HG02870 (cell line): ENCODE measurements at regions not wholly inside any gene's neighbourhood (a gene's known extent, or its start where the extent isn't known, plus 50 kb on each side); places are given as distances from the start of the nearest gene placed in this dataset.

Experiments
- ATAC-seq: cut with Tn5 transposase; IDR thresholded peaks from one replicate; pipeline ENCODE4 v1.9.1; 2021; ENCODE audit warnings: mild to moderate bottlenecking, moderate library complexity; ENCODE audit not compliant: unreplicated experiment

DNA sequence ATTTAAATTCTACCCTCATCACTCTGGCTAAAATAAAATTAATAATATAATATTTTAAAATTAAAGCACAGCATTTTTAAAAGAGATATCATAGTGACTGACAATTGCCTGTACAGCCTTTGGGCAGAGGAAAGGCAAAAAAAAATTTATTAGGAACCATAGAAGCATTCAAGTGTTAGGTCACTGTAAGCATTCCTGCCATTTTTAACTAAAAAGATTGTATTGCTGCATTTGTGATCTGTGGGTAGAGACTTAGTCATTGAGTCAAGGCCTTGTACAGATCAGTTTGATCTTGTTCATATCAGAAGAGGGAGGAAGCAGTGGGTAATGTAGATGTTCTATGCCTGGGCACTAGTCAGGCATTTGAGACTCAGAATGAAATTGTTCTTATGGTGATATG lies 109.9 kb downstream of the LYPLAL1 start:
- ATAC-seq: no peak

- ATAC-seq: no peak
These were observed 108.2 kb downstream of the LYPLAL1 start for GRCh38 chr1:219281831-219282230.

- ATAC-seq: no peak
These were observed 105.5 kb downstream of the LYPLAL1 start for GRCh38 chr1:219279017-219279770.

DNA sequence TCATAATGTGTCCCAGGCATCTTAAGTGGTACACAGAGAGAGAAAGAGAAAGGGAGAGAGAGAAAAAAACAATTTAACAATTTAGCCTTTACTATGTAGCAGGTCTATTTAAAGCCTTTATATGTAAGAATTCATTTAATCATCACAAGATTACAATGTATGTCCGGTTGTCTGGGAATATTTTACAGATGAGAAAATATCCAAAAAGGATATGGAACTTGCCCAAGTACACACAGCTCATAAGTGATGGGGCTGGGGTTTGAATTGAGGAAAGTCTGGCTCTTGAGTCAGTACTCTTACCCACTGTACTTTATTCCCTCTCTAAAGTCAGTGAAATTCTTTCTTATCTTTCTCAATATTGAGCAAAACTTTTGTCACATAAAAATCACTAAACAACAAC lies 104.6 kb downstream of the LYPLAL1 start:
- ATAC-seq: no peak

DNA sequence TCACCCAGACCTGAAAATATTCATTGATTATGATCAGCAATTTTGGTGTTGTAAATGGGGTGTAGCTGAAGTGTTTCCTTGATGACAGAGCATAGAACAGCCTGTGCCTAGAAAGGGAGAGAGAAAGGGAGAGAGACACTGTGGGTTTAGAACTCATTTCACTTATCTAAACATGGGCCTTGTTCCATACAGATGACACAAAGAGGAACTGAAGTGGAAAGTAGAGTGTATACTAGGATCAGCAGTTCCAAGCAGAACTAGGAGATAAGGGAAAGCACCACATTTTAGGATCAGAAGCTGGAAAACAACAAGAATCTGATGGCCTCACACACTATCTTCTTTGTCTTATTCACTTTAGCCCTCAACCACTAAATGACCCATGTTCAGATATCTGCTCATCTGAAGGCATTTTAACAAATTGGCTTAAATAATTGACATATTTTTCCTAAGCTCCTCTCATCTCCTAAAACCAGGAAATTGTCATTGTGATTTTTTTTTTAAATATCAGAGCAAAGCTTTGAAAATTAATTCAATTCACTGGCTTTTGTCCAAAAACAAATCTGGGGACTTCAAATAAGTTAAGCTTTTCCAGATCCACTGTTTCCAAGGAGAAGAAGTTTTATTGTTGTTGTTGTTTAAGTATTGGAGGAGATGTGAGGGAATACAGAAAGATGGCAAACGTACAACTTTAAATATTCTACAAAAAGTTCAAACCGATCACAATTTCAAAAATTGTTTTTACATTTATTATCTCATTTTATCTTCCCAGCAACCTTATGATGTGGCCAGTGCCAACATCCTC lies 103.8 kb downstream of the LYPLAL1 start:
- no peak for ATAC-seq

DNA sequence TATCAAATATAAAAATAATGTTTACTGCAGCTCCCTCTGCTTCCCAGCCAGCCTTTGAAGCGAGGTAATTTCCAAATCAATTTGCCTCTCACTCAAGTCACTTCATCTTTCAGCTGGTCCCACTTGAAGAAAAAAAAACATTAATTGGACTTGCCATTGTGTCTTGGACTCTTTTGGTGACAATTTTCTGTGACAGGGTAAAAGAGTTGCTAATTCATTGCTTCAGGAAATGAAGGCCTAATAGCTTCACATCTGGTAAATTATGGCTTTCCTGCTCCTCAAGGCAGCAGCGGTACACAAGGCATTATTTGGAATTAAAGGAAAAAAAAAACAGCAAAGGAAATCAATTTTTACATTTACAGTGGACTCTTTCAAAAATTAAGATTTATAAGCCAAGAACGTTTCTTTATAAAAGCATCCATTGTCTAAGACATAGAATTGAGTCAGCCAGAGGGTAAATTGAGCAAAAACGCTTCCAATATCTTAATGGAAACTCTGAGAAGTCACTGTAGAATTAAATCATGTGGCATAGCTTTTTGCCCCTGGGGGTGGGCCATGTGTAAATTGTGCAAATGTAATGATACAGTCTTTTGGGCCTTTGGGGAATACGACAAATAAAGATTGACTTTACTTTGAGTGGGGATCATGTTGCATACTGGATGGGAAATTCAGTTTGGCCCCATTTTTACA lies 102.5 kb downstream of the LYPLAL1 start:
- no peak for ATAC-seq

- no peak for ATAC-seq
These were observed 99.5 kb downstream of the LYPLAL1 start for GRCh38 chr1:219273088-219273686.

- ATAC-seq: no peak
These were observed 98.3 kb downstream of the LYPLAL1 start for GRCh38 chr1:219271818-219272535.

GRCh38 chr1:219269171-219269570 lies 95.5 kb downstream of the LYPLAL1 start:
- no peak for ATAC-seq

- no peak for ATAC-seq
These were observed 92.8 kb downstream of the LYPLAL1 start for GRCh38 chr1:219266524-219266923.

DNA sequence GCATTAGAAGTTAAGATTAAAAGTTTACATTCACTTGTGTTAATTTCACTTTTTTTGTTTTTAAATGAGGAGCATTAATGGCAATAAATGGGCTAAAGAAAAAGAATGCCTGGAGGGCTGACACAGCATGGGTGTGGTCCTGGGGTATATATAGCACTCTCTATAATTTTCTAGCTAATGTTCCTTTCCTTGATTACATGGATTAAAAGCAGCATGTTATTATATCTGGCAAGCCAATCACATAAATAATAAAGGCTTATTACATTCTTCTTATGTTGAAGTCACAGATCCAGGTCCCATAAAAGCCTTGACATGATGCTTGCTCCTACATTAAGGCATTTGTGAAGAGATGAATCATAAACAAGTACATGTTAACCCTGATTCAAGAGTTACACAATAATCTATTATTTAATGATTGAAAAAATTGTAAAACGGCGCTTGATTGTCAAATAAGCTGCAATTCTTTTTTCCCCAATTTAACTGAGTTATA lies 91.4 kb downstream of the LYPLAL1 start:
- ATAC-seq: no peak

DNA sequence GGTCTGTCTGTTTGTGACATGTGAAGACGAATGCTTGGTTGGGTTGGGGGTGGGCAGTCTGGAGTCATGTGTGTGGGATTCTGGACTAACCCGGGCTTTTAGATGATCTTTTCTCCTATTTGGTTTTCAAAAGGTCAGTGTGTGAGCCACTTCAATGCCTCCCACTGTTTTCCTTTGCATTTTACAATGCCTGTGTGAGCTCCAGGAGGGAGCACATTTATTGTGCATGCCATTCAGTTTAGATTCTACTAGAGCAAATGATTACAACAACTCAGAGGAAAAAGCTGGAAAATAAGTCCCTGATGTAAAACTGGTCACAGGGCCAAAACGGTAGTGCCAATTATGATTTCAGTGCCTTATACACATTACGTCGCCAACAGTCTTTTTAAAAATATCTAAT lies 90.9 kb downstream of the LYPLAL1 start:
- no peak for ATAC-seq
